Endodermal cell (in vitro differentiated cells): ENCODE measurements at regions not wholly inside any gene's neighbourhood (a gene's known extent, or its start where the extent isn't known, plus 50 kb on each side); places are given as distances from the start of the nearest gene placed in this dataset.

Experiments
- DNase-seq: peaks from one replicate; pipeline ENCODE4 v3.0.0-alpha.2; 2017
- H3K27ac ChIP-seq: 2 replicates; pipeline ENCODE4 v1.5.1; 2013; ENCODE audit warnings: mild to moderate bottlenecking, low read depth, low read length, moderate library complexity
- H3K27me3 ChIP-seq: 2 replicates; pipeline ENCODE4 v1.6.1; 2013; ENCODE audit warnings: mild to moderate bottlenecking, low read length, moderate library complexity; ENCODE audit not compliant: insufficient read depth, control insufficient read depth, poor library complexity, severe bottlenecking
- H3K36me3 ChIP-seq: 2 replicates; pipeline ENCODE4 v1.7.0; 2013; ENCODE audit warnings: mild to moderate bottlenecking, low read length, moderate library complexity; ENCODE audit not compliant: control insufficient read depth, insufficient read depth
- H3K4me1 ChIP-seq: one replicate; pipeline ENCODE4 v1.7.0; 2013; ENCODE audit warnings: low read length; ENCODE audit not compliant: control insufficient read depth, insufficient read depth
- H3K4me3 ChIP-seq: 2 replicates; pipeline ENCODE4 v1.5.1; 2013; ENCODE audit warnings: mild to moderate bottlenecking, low read length, moderate library complexity
- H3K9ac ChIP-seq: 2 replicates; pipeline ENCODE4 v1.6.1; 2013; ENCODE audit warnings: mild to moderate bottlenecking, low read length, moderate library complexity; ENCODE audit not compliant: poor library complexity, severe bottlenecking; ENCODE audit errors: extremely low read depth
- H3K9me3 ChIP-seq: 2 replicates; pipeline ENCODE4 v1.6.1; 2013; ENCODE audit warnings: mild to moderate bottlenecking, low read length, moderate library complexity; ENCODE audit not compliant: control insufficient read depth
- H3K27ac Mint-ChIP-seq: 2 replicates; pipeline ENCODE4 v1.8.0; 2020; ENCODE audit warnings: mixed read lengths
- H3K27me3 Mint-ChIP-seq: 2 replicates; pipeline ENCODE4 v1.8.0; 2021; ENCODE audit warnings: mild to moderate bottlenecking, mixed read lengths; ENCODE audit not compliant: insufficient read depth
- H3K36me3 Mint-ChIP-seq: 2 replicates; pipeline ENCODE4 v1.8.0; 2020; ENCODE audit warnings: low read depth, mixed read lengths
- H3K4me1 Mint-ChIP-seq: 2 replicates; pipeline ENCODE4 v1.8.0; 2020; ENCODE audit warnings: mixed read lengths
- H3K4me3 Mint-ChIP-seq: 2 replicates; pipeline ENCODE4 v1.8.0; 2020; ENCODE audit warnings: mild to moderate bottlenecking, moderate library complexity, mixed read lengths
- H3K9me3 Mint-ChIP-seq: 2 replicates; pipeline ENCODE4 v1.8.0; 2020; ENCODE audit warnings: mild to moderate bottlenecking, mixed read lengths
- WGBS, 2 experiments: methylation state at CpG; one replicate each; pipeline versions ENCODE4 v1.1.5 to v1.1.7; 2013; ENCODE audit warnings: missing lambda C conversion rate in 2 of 2, mixed read lengths in 1 of 2; ENCODE audit not compliant: insufficient coverage in 1 of 2, insufficient read length in 1 of 2; 5-methylcytosine and 5-hydroxymethylcytosine counted together
- TF ChIP-seq, protein P1 (sequence below): fragments of 200-600 bp; sonication (generic); conservative IDR thresholded peaks from 2 replicates; pipeline ENCODE4 v1.5.0; 2021; ENCODE audit warnings: antibody characterized with exemption, mild to moderate bottlenecking

DNA sequence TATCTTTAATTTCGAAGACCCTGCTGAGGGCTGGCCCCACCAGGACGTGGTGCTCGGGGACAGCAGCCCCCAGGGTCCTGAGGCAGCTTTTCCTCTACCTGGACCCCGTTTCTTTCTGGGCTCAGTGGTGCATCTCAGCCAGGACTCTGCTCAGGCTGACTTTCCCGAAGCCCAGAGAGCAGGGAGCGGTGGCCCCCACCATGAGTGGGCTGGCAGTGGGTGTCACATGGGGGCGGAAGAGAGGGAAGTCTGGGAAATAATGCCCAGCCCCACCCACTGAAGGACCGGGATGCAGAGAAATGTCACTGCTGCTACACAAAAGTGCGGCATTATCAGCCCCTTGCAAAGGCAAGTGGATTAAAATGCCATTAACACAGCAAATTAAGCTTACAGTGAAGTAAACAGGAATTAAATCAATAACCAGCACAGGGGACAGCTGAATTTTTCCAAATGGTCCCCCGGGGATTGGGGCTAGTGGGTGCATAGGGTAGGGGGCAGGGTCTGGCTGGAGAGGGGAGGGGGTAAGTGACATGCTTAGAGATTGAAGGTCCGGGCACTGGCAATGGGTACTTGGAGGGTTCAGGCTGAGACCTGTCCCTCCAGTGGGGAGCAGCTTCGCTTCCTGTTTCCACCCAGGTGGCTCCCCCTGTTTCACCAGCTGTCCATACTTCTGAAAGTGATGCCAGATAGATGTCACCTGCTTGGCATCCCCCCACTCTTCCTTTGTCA is 177.3 kb downstream of the URI1 start:
- Histone ChIP-seq H3K36me3 (no peaks in the 10 kb centered on the region), H3K27me3 (no peaks in the 10 kb centered on the region), H3K4me3 (no peak overlapping the region), H3K27ac (no peak overlapping the region), H3K9ac (no peak overlapping the region), H3K9me3 (no peaks in the 10 kb centered on the region), H3K4me1 (no peaks in the 10 kb centered on the region)
- Mint-ChIP-seq H3K4me3 (no peak overlapping the region), H3K36me3 (no peaks in the 10 kb centered on the region), H3K27ac (no peak overlapping the region), H3K27me3 (peaks cover 3% of the 10 kb centered on the region), H3K4me1 (no peaks in the 10 kb centered on the region), H3K9me3 (no peaks in the 10 kb centered on the region)
- DNase-seq, result no peak
- TF ChIP-seq, protein P1, sequence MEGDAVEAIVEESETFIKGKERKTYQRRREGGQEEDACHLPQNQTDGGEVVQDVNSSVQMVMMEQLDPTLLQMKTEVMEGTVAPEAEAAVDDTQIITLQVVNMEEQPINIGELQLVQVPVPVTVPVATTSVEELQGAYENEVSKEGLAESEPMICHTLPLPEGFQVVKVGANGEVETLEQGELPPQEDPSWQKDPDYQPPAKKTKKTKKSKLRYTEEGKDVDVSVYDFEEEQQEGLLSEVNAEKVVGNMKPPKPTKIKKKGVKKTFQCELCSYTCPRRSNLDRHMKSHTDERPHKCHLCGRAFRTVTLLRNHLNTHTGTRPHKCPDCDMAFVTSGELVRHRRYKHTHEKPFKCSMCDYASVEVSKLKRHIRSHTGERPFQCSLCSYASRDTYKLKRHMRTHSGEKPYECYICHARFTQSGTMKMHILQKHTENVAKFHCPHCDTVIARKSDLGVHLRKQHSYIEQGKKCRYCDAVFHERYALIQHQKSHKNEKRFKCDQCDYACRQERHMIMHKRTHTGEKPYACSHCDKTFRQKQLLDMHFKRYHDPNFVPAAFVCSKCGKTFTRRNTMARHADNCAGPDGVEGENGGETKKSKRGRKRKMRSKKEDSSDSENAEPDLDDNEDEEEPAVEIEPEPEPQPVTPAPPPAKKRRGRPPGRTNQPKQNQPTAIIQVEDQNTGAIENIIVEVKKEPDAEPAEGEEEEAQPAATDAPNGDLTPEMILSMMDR, result no peak
- WGBS, 2 experiments, result 90 to 92% methylated on average over 7 to 12 of the region's 12 CpGs

DNA sequence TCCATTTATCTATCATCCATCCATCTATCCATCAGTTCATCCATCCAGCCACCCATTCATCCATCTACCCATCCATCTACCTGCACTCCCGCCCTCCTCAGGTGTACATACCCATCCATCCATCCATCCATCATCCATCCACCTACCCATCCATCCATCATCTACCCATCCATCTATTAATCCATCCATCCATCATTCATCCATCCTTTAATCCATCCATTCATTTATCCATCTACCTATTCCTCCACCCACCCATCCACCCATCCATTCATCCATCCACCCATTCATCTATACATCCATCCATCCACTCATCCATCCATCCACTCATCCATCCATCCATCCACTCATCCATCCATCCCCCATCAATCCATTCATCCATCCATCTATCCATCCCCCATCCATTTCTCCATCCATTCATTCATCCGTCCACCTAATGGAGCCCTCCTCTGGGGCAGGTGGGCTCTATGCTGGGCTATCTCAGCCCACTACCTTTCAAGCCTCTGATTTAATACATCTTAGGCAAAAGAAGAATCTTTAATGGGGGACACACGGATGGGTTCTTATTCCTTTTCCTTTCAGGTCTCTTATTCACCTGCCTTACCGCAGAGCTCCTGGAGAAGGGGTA is 178.9 kb downstream of the URI1 start:
- TF ChIP-seq, protein P1, result no peak
- Histone ChIP-seq H3K9me3 (no peaks in the 10 kb centered on the region), H3K27me3 (no peaks in the 10 kb centered on the region), H3K4me3 (no peak overlapping the region), H3K9ac (no peak overlapping the region), H3K4me1 (no peaks in the 10 kb centered on the region), H3K27ac (no peak overlapping the region), H3K36me3 (no peaks in the 10 kb centered on the region)
- no peaks in the 10 kb centered on the region for H3K36me3 Mint-ChIP-seq
- H3K4me3 Mint-ChIP-seq, result no peak overlapping the region
- 88 to 92% methylated on average over 3 to 4 of the region's 4 CpGs for WGBS, 2 experiments
- no peaks in the 10 kb centered on the region for H3K4me1 Mint-ChIP-seq
- DNase-seq, result no peak
- peaks cover 3% of the 10 kb centered on the region for H3K27me3 Mint-ChIP-seq
- H3K9me3 Mint-ChIP-seq, result no peaks in the 10 kb centered on the region
- no peak overlapping the region for H3K27ac Mint-ChIP-seq

DNA sequence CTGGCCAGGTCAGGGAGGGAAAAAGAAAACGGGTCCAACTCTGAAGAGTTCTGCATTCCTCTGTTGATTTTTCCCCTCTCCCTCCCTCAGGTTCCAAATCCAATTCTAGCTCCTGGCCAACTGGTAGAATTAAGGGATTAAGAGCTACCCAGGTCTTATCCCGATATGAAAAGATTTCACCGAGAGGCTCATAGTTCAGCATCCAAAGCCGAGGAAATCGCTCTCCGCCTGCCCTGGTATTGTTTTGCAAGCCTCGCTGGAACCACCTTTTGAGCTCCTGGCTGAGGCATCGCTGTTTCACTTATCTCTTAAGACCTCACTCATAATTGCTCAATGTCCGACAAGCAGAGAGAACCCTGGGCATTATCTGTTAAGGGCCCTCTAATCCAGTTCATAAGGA is 180.4 kb downstream of the URI1 start:
- TF ChIP-seq, protein P1, result no peak
- Mint-ChIP-seq H3K36me3 (no peaks in the 10 kb centered on the region), H3K9me3 (no peaks in the 10 kb centered on the region), H3K27me3 (peaks cover 3% of the 10 kb centered on the region), H3K4me1 (no peaks in the 10 kb centered on the region), H3K27ac (no peak overlapping the region), H3K4me3 (no peak overlapping the region)
- 87 to 91% methylated on average over 8 of the region's 9 CpGs for WGBS, 2 experiments
- H3K9me3 ChIP-seq, result no peaks in the 10 kb centered on the region
- no peaks in the 10 kb centered on the region for H3K27me3 ChIP-seq
- H3K9ac ChIP-seq, result no peak overlapping the region
- H3K27ac ChIP-seq, result no peak overlapping the region
- no peak overlapping the region for H3K4me3 ChIP-seq
- DNase-seq, result no peak
- no peaks in the 10 kb centered on the region for H3K4me1 ChIP-seq
- no peaks in the 10 kb centered on the region for H3K36me3 ChIP-seq
